NCI-H460 (cell line): ENCODE measurements at regions not wholly inside any gene's neighbourhood (a gene's known extent, or its start where the extent isn't known, plus 50 kb on each side); places are given as distances from the start of the nearest gene placed in this dataset.
"Not testable (repeated sequence)": the region's sequence is repeated elsewhere in the genome, so short reads cannot be mapped to it uniquely, and the experiment has no call there.

Experiments
- DNase-seq: peaks from one replicate; pipeline ENCODE4 v3.0.0-alpha.2; 2016; ENCODE audit warnings: low read depth; ENCODE audit errors: extremely low read depth

DNA sequence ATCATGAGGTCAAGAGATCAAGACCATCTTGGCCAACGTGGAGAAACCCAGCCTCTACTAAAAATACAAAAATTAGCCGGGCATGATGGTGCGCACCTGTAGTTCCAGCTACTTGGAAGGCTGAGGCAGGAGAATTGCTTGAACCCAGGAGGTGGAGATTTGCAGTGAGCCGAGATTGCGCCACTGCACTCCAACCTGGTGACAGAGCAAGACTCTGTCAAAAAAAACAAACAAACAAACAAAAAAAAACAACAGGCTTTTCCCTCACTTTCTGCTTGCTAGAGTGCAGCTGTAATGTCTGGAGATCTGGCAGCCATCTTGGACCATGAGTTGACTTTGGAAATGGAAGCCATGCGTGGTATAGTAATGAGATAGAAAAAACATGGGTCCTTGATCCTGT, 101.1 kb upstream of the SHB start:
- DNase-seq: not testable (repeated sequence)

DNA sequence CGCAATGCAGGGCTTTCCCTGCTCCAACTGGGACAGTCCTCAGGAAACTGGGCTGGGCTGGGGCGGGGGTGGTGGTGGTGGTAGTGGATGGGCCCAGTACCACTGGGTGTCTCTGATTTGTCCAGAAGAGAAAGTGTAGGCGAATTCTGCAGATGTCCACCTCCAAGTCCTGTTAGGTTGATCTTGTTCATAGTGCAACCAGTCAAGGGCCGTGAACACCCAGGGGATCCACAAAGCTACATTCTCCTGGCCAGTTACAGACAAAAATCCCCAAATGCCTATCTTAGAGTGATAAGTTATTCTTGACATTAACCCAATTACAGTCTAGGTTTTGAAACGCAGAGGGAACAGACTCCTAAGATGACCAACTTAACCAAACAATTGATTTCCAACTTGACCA, 97.5 kb upstream of the SHB start:
- DNase-seq: no peak

DNA sequence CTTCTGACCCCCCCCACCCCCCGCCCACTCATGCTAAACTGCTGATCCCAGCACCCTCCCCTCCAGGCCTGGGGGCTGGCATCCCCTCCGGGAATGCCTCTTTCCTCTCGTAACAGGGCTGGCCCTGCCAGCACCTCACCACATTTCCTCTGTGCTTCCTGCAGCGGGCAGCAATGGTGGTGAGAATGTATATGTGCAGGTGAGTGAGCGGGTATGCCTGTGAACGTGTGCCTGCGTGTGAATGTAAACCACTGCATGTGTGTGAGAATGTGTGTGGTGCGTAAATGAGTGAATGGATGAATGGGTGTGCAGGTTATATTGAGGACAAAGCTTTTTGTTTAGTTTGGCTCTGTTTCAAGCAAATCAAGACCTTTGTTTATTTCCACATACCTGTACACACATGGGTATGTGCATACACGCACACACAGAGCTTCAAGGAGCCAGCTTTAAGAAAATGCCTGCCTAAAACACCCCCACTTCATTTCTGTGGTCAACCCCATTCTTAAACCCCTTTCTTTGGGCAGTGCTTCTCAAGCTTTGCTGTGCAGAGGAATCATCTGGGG, 95.7 kb upstream of the SHB start:
- no peak for DNase-seq

- no peak for DNase-seq
These were observed 94.5 kb upstream of the SHB start for GRCh38 chr9:38163518-38163917.

DNA sequence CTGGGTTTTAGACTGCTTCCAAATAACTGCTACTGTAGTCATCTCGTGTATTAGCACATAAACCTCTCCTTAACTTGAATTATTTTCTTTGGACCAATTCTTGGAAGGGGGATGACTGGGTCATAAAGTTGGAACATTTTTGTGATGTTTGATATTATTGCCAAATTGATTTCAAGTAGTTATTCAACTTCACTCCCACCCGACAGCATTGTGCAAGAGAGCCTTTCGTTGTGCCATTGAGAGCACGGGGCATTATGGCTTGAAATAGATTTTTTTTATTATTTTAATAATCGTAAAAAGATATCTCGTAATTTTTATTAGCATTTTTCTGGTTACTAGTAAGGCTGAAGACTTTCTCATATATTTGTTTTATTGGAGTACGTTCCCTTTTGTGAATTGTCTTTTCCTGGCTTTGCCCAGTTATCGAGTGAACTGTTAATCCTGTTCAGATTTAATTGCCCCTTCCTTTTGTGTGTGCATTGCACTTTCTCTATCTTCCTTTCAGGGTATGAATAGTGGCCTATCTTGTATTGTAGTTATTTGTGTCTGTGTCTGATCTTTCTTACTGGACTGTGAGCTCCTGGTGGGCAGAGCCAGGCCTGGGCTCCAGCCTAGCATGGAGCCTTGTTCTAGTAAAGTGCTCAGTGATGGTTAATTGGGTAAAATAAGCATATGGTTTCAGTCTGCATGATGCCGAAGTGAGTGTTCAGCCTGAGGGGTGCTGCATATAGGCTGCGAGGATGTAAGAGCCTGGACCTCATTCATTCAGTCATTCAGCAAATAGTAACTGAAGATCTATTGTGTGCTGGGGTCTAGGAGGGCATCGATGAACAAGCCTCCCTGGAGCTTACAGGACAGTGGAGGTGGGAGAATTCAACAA, 93.5 kb upstream of the SHB start:
- no peak for DNase-seq

- DNase-seq: peak; percentile 49
These were observed 91.7 kb upstream of the SHB start for GRCh38 chr9:38160613-38161215.

DNA sequence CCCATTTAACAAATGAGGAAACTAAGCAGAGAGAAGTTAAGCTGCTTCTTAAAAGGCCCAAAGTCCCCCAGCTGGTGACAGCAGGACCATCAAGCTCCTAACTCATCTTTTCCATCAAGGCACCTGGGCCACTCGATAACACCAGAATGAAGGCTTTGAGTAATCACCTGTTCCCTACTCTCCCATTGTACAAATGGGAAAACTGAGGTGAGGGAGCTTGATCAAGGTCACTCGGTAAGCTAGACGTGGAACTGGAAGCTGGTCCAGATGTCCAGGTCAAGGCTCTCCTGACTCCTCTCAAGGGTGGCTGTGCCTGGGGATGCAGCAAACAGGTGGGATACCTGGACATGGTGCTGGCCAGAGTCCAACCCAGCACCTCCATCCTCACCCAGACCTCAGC, 90.6 kb upstream of the SHB start:
- no peak for DNase-seq

DNA sequence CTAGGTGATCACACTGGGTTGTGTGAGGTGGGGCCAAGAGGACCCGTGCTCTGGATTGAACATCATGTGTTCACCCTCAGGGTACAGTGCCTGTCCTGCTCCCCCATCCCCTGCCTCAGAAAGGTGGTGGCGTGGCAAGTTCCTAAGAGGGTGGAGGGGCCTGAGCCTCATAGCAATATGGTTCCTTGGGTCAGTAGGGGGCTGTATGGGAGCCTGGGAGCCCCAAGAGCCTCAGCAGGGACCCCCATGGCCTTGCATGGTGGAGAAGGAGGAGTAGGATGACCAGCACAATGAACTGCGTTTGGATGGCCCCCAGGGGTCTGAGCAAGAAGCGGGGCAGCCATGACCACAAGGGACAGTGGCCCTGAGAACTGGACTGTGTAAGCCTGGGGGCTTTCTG, 89.6 kb upstream of the SHB start:
- DNase-seq: no peak

- no peak for DNase-seq
These were observed 88.7 kb upstream of the SHB start for GRCh38 chr9:38157711-38158110.

DNA sequence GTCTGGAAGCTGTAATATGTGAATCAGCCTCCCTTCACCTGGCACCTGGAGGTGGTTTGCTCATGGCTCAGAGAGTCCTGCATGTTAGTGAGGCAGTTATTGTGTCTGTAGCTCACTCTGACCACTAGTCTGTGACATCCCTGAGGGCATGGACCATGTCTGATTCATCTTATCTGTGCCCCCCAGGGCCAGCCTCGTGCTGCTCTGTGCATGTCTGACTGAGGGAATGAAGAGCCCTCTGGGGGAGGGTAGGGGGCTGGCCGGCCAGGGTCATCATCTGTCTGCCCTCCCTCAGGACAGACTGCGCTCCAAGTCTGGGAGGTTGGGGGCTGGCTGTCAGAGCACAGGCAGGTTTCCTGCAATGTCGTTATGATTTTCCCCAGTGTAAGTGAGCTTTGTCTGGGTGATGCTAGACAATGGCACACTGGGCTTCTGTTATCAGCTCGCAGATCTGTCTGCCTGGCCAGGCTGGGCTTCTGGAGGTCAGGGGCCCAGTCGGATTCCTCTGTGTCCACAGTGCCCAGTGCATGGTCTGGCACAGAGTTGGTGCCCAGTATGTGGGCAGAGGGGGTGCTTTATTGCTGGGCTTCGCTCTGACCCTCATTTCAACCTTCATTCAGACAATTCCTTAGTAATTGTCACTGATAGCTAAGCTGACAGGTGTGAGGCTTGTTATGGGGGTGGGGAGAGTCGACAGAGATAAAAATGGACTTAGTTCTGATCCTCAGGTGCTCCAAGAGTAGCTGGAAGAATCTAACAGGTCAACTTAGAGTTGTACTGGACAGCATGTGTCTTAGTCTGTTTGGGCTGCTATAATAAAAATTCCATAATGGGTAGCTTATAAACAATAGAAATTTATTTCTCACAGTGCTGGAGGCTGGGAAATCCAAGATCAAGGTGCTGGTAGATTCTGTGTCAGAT, 85.7 kb upstream of the SHB start:
- no peak for DNase-seq

- no peak for DNase-seq
These were observed 84.9 kb upstream of the SHB start for GRCh38 chr9:38153910-38154291.

DNA sequence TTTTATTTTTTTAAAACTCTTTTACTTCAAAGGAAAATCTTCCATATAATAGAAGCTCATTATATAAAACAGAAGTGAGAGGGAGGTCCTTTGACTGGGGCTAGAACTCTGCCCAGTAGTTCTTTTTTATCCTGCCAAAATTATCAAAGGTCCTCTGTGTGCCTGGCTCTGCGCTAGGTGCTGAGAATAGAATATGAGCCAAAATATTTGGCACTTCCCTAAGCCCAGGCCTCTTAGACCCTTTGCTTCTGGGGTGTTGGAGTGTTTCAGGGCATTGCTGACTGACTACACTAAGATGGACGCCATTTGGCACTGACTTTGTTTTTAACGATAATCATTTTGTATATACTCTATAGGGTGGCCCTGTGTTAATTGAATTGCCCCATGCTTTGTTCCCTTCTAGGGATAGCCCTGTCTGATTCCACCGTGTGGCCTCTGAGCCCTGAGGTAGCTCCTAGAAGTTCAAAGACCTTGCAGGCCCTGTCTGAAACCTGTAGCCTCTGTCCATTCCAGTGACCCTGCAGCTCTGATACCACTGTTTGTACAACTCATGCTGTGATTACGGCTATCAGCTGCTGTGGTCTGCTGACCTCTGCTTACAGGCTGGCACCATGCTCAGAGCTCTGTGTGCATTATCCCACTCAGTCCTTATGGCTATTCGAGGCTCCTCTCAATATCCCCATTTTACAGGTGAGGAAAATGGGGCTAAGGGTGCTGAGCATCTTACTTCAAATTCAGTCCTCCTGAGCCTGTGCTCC, 84.3 kb upstream of the SHB start:
- no peak for DNase-seq

DNA sequence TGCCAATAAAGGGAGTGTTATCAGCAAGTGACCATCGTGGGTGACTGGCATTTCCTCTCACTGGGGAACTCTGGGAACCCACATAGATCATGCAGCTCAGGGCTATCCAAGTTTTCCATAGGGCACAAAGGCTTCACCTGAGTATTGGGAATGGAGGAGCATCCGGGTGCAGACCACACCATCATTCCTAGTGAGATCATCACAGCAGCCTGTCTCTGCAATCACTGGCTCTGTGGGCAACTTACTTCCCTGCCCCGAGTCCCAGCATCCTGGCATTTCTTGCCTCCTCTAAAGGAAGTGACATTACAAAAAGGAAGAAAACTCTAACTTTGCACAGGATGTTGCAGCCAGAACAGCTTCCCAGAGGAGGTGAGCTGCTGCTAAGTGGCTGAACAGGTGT, 80.6 kb upstream of the SHB start:
- DNase-seq: no peak

- no peak for DNase-seq
These were observed 77.8 kb upstream of the SHB start for GRCh38 chr9:38146844-38147243.

GRCh38 chr9:38145526-38146053, 76.6 kb upstream of the SHB start:
- DNase-seq: no peak

- no peak for DNase-seq
These were observed 75.4 kb upstream of the SHB start for GRCh38 chr9:38144421-38144820.

DNA sequence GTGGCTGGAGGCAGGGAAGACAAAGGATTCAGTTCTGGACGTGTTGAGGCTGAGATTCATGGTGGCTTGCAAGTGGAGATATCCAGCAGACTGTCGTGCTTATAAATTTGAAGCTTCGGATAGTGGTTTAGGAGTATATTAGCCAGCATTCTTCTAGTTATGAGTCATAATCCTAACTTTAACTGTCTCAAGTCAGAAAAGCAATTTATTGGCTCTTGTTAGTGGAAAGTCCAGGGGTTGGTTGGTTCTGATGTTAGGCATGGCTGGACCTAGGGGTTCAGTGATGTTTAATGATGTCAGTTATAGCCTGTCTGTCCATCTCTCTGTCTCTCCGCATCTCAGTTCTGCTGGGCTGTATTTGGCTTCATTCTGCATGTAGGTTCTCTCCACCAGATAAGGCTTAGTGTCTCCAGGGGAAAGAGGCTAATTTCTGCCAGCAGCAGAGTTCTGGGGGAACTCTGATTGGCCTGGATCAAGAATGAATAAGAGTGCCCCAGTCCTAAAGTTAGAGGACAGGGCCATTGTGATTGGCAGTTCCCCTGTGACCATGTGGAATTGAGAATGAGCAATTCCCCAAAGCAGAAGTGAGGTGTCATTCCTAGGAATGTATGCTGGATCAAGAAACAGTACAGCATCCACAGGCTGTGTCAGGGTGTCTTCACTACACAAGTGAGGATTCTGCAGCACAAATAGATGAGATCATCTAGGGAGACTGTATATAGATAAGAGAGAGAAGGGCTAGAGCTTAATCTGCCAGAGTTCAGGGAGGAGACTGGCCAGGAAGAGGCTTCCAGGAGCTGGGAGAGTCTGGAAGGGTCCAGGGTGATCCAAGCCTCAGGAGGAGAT, 72.9 kb upstream of the SHB start:
- no peak for DNase-seq

GRCh38 chr9:38138276-38138675, 69.2 kb upstream of the SHB start:
- DNase-seq: no peak

DNA sequence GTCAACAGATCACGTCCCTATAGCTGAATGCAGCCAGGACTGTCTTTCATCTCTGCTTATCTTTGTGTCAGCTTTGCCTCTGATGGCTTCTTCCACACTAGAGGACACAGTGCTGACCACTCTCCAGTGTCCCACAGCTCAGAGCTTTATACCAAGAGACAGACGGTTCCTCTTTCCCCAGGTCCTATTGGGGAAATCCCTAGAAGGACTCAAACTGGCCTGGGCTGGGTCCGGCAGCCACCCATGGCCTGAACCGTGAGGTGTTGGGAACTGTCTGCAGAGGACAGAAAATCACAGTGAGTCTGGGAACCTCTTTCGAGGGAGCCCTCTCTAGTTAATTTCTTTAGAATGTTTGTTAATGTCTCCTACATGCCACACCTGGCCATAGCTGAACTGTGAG, 68.3 kb upstream of the SHB start:
- DNase-seq: no peak
